Prostate gland (tissue), 2 donors: ENCODE measurements at regions not wholly inside any gene's neighbourhood (a gene's known extent, or its start where the extent isn't known, plus 50 kb on each side); places are given as distances from the start of the nearest gene placed in this dataset.

Source experiments
- CTCF ChIP-seq, 4 experiments: fragments of 200-600 bp in 2 of 4; fragments of 450-650 bp in 2 of 4; sonication (generic) in 2 of 4; IDR thresholded peaks; 1 replicate in 3 of 4; 2 replicates in 1 of 4; pipeline ENCODE4 v1.5.1; 2016 to 2019; ENCODE audit warnings: antibody characterized with exemption in 4 of 4, mild to moderate bottlenecking in 2 of 4, moderate library complexity in 2 of 4
- POLR2A ChIP-seq: fragments of 450-650 bp; IDR thresholded peaks from one replicate; pipeline ENCODE4 v1.6.1; 2016; ENCODE audit warnings: antibody characterized with exemption, mild to moderate bottlenecking

DNA sequence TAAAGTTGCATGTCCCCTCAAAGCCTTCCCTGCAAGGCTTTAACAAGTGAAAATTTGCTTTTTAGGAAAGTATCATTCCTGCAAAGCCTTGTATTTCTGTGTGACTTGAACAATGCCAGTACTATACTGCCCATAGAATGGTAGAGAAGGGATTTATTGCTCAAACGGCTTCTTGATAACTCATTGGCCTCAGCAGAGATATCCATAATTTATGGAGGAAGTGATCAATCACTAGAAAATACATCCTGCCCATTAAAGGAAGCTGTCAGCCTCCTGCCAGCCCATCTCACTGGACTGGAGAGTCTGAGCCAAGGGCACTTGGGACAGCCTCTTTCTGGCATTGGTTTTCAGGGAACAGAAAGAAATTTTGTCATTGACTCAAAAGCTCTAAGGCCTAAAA, 152.6 kb downstream of the XPNPEP1 start:
- no peak for TF ChIP-seq CTCF (IDR thresholded peaks at IDR 0.05)
- TF ChIP-seq POLR2A: no peak
